ENCODE measurements at regions not wholly inside any gene's neighbourhood (a gene's known extent, or its start where the extent isn't known, plus 50 kb on each side); places are given as distances from the start of the nearest gene placed in this dataset.

GRCh38 chrX:25130619-25131018, 114.9 kb upstream of the ARX start:
- Histone ChIP-seq H3K79me2 (ENCODE audit: control insufficient read depth, insufficient read depth, low read length) (no peaks in the 10 kb centered on the region), H4K20me1 (ENCODE audit: control insufficient read depth, extremely low read depth, insufficient read depth, low read length) (no peaks in the 10 kb centered on the region), H3K27ac (ENCODE audit: control insufficient read depth, insufficient read depth, low read length) (no peak overlapping the region), H3K36me3 (ENCODE audit: control insufficient read depth in 2 of 2, extremely low read depth in 1 of 2, insufficient read depth in 2 of 2, low read length in 2 of 2) (no peaks in the 10 kb centered on the region), H3K4me3 (ENCODE audit: control insufficient read depth in 2 of 3, extremely low read depth in 1 of 3, insufficient read depth in 2 of 3, low read depth in 1 of 3, low read length in 3 of 3) (no peak overlapping the region), H3K9me3 (ENCODE audit: control insufficient read depth, low read depth, low read length) (no peaks in the 10 kb centered on the region), H3K9ac (ENCODE audit: control insufficient read depth, extremely low read depth, insufficient read depth, low read length) (no peak overlapping the region), H3K4me2 (ENCODE audit: control insufficient read depth, extremely low read depth, insufficient read depth, low read depth, low read length) (no peak overlapping the region), H3K4me1 (ENCODE audit: control insufficient read depth, extremely low read depth, insufficient read depth, low read length) (no peaks in the 10 kb centered on the region), H3K27me3 (ENCODE audit: control insufficient read depth, extremely low read depth, insufficient read depth, low read length) (no peaks in the 10 kb centered on the region), H3K9me1 (ENCODE audit: control insufficient read depth, extremely low read depth, insufficient read depth, low read length) (no peaks in the 10 kb centered on the region), H2AFZ (ENCODE audit: control insufficient read depth, low read length) (no peak overlapping the region)
- TF ChIP-seq EZH2 (IDR thresholded peaks at IDR 0.05; ENCODE audit: low read length) (no peak), CTCF (optimal IDR thresholded peaks at IDR 0.05 in 1 of 3, IDR thresholded peaks at IDR 0.05 in 1 of 3, conservative IDR thresholded peaks at IDR 0.05 in 1 of 3; ENCODE audit: extremely low read depth in 1 of 3, insufficient read depth in 2 of 3, low read length in 3 of 3) (no peak)
- no peak for DNase-seq (ENCODE audit: low read depth, low spot score)
- dilution Hi-C loops (cut with MboI; ENCODE audit: extremely low pct_ligation_motif_present, low sequenced_read_pairs) = no loop called here
- no peak for FAIRE-seq

GRCh38 chrX:25125483-25125882, 109.7 kb upstream of the ARX start:
- H3K79me2 ChIP-seq (ENCODE audit: control insufficient read depth, insufficient read depth, low read length) = no peaks in the 10 kb centered on the region
- H3K4me1 ChIP-seq (ENCODE audit: control insufficient read depth, extremely low read depth, insufficient read depth, low read length) = no peaks in the 10 kb centered on the region
- no peaks in the 10 kb centered on the region for H3K9me3 ChIP-seq (ENCODE audit: control insufficient read depth, low read depth, low read length)
- H3K27ac ChIP-seq (ENCODE audit: control insufficient read depth, insufficient read depth, low read length) = no peak overlapping the region
- H2AFZ ChIP-seq (ENCODE audit: control insufficient read depth, low read length) = no peak overlapping the region
- FAIRE-seq = no peak
- H4K20me1 ChIP-seq (ENCODE audit: control insufficient read depth, extremely low read depth, insufficient read depth, low read length) = no peaks in the 10 kb centered on the region
- no peak for DNase-seq (ENCODE audit: low read depth, low spot score)
- no peak overlapping the region for H3K4me3 ChIP-seq (ENCODE audit: control insufficient read depth in 2 of 3, extremely low read depth in 1 of 3, insufficient read depth in 2 of 3, low read depth in 1 of 3, low read length in 3 of 3)
- no peak overlapping the region for H3K4me2 ChIP-seq (ENCODE audit: control insufficient read depth, extremely low read depth, insufficient read depth, low read depth, low read length)
- dilution Hi-C loops (cut with MboI; ENCODE audit: extremely low pct_ligation_motif_present, low sequenced_read_pairs) = no loop called here
- H3K9me1 ChIP-seq (ENCODE audit: control insufficient read depth, extremely low read depth, insufficient read depth, low read length) = no peaks in the 10 kb centered on the region
- no peaks in the 10 kb centered on the region for H3K36me3 ChIP-seq (ENCODE audit: control insufficient read depth in 2 of 2, extremely low read depth in 1 of 2, insufficient read depth in 2 of 2, low read length in 2 of 2)
- TF ChIP-seq EZH2 (IDR thresholded peaks at IDR 0.05; ENCODE audit: low read length) (no peak), CTCF (optimal IDR thresholded peaks at IDR 0.05 in 1 of 3, IDR thresholded peaks at IDR 0.05 in 1 of 3, conservative IDR thresholded peaks at IDR 0.05 in 1 of 3; ENCODE audit: extremely low read depth in 1 of 3, insufficient read depth in 2 of 3, low read length in 3 of 3) (no peak)
- no peak overlapping the region for H3K9ac ChIP-seq (ENCODE audit: control insufficient read depth, extremely low read depth, insufficient read depth, low read length)
- no peaks in the 10 kb centered on the region for H3K27me3 ChIP-seq (ENCODE audit: control insufficient read depth, extremely low read depth, insufficient read depth, low read length)
